Neural cell (in vitro differentiated cells): ENCODE measurements at regions not wholly inside any gene's neighbourhood (a gene's known extent, or its start where the extent isn't known, plus 50 kb on each side); places are given as distances from the start of the nearest gene placed in this dataset.

Experiments
- CTCF ChIP-seq: fragments of 450-650 bp; IDR thresholded peaks from 2 replicates; pipeline ENCODE4 v1.5.1; 2014; ENCODE audit warnings: antibody characterized with exemption, mild to moderate bottlenecking, moderate library complexity; ENCODE audit not compliant: poor library complexity, severe bottlenecking
- EP300 ChIP-seq: fragments of 450-650 bp; conservative IDR thresholded peaks from 2 replicates; pipeline ENCODE4 v1.6.1; 2014; ENCODE audit warnings: antibody characterized with exemption, mild to moderate bottlenecking, moderate library complexity; ENCODE audit not compliant: poor library complexity, severe bottlenecking
- EZH2 ChIP-seq: fragments of 200-600, 300-800 bp; shearing (Covaris generic), sonication (generic); IDR thresholded peaks from 2 replicates; pipeline ENCODE4 v1.6.1; 2014; ENCODE audit warnings: antibody characterized with exemption, low read length, borderline replicate concordance, mild to moderate bottlenecking; ENCODE audit not compliant: insufficient read depth, poor library complexity, severe bottlenecking
- POLR2AphosphoS5 ChIP-seq: IDR thresholded peaks from 2 replicates; pipeline ENCODE4 v1.6.1; 2012
- TAF1 ChIP-seq: IDR thresholded peaks from 2 replicates; pipeline ENCODE4 v1.6.1; 2012; ENCODE audit warnings: low read depth

- TF ChIP-seq CTCF (no peak), EP300 (no peak), POLR2AphosphoS5 (no peak), TAF1 (no peak), EZH2 (no peak)
These were observed 91.9 kb upstream of the PPP1R2C start for GRCh38 chrX:42869659-42870476.
